ENCODE measurements at regions not wholly inside any gene's neighbourhood (a gene's known extent, or its start where the extent isn't known, plus 50 kb on each side); places are given as distances from the start of the nearest gene placed in this dataset.

- DNase-seq: no peak
Measured at GRCh38 chr15:97126553-97127233, 796.2 kb downstream of the NR2F2 start.

- DNase-seq: no peak
Measured at GRCh38 chr15:97129674-97130073, 799.2 kb downstream of the NR2F2 start.

DNA sequence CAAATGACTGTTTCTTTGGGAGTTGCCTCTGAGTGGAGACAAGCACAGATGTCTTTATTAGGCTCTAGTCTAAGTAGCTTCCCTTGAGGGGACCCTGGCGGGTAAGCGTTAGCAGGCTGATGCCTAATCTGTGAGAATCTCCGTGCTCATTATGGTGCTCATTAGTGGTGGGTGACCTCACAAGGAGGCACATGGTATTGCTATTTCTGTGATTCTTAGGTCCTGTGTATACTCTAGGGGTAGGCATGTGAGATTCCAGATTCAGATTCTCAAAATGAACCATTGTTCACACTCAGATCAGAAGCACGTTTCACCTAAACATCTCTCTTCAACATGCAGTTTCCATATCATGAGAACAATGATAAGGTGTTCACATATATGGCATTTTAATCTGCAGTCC lies 809.7 kb downstream of the NR2F2 start:
- no peak for DNase-seq

DNA sequence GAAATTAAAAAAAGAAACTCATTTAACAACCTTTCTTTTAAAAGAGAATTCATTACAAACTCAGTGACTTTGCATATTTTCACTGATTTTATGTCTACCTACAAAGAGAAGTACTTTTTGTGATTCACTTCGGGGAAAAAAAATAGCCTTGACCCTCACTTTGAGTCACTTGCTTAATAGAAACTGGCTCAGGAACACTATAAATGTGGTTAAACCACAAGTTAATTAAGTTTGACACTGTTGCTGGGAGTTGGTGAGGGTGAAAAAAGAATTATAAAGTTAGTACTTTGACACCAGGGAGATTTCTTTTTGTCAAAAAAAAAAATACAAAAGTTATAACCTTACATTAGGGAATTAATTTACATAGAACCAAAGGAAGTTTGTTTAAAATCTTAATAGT lies 810.9 kb downstream of the NR2F2 start:
- no peak for DNase-seq

- DNase-seq: no peak
Measured at GRCh38 chr15:97141871-97142270, 811.4 kb downstream of the NR2F2 start.

DNA sequence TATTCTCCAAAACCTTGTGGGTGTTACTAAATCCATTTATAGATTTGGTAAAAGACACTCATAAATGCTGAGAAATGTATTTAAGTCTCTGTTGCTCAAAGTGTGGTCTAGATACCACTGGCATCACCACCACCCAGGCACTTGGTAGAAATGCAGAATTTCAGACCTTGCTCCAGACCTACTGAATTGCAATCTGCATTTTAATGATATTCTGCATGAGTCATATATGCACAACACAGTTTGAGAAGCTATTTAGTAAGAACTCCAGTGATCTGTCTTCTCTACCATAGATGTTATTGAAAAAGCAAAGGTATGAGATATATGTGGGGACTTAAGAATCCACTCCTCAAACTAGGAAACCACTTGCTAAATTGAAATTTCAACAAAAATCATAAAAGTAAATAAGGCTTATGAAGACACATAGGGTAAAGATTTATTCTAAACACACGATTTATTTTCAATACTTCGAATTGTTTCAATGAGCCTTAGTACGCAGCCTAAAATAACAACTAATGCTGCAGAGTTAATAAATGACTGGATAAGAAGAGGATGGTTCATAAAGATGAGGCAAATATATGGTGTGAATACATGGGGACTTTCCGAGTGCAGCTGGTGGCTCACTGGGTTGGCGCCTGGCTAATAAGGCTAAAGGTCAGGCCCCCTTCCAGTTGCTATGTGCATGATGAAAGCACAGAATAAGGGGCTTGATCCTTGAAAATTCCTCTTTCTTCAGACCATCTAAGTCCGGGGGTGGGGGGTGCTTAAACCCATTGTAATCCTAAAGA lies 813.3 kb downstream of the NR2F2 start:
- DNase-seq: no peak

GRCh38 chr15:97144377-97144711 lies 813.8 kb downstream of the NR2F2 start:
- DNase-seq: no peak

DNA sequence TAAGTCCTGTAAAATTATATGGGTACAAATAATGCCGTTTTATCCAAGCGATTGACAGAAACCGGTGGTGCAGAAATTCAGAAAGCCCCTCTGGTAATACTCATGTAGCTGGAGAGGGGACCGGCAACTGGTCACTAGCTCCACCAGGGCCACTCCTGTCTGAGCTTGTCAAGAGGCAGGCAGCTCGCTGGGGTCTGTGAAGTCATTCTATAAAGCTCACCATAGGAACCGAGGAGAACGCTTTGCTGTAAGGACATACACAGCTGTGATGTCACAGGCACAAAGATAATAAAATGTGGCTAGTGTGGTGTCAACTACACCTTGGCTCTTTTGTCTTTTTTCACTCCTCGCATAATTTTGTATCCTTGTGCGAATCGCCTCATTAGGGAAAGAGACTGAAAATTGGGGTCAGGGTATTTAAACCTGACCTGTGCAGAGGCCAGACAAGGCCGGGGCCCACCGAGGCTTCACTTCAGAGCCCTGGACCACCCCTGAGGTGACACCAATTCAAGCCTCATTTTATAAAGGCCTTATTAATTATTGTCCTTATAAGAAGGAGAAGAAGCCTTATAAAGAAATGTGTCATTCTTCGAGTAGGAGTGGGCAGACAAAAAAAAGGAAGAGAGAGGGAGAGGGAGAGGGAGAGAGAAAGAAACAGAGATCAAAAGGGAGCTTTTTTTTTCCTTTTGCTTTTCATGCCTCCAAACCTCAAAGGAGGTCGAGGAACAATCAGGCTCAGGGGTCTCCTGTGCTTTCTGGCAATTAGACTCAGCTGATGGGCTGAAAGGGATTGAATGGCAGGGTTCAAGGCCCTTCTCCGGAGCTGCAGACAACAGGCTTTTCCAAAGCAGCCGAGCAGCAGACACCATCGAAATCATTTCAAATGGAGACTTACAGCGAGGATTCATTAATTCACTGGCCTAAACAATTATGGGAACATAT lies 813.3 kb upstream of the ARRDC4 start:
- no peak for DNase-seq

GRCh38 chr15:97153356-97153965 lies 807.0 kb upstream of the ARRDC4 start:
- DNase-seq: no peak

DNA sequence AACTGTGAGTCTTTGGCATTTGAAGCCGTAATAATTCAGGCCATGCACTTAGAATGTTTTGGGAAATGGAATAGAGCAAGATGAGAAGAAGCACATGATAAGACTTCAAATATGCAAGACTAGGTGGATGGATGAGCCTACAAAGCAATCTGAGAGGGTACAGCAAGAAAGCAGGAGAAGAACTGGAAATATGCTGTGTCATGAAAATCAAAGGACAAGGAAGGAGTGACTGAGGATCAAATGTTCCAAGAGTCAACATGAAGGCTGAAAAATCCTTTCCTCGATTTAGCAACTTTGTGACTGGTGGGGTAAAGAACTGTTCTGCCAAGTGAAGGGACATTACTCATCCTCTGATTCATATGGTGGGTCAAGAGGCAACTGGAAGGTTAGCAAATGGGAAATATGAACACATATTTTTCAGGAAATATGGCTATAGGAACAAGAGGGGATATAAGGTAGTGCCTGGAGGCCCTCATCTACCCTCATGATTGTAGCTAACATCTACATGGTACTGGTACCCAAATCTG lies 803.7 kb upstream of the ARRDC4 start:
- no peak for DNase-seq

DNA sequence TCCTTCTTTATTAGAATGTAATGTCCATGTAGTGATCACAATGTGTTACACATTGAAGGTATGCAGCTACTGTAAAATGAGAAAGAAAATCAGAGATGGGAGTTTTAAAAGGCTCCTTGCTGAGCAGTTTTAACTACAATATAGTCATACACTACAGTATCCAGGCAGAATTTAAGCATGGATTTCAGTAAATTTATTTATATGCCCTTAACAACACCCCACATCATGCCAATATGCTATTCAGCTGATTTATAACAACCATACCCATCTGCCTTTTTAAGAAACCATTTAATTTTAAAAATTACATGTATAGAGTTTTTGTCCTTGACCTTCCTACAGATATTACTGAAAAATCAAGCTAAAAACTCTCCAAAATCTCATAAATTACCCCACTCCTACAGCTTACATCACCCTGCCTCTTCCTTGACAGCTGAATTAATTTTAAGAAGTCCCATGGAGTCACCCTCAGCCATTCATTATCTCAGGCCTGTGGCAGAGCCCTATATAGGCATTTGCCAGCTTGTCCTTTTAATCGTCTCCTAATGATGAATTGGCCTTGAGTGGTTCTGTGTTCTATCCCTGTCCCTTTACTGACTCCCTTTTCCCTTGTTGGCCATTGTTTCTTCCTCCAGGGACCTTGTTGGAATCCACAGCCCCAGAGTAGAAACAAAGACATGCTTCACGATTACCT lies 797.6 kb upstream of the ARRDC4 start:
- DNase-seq: no peak

DNA sequence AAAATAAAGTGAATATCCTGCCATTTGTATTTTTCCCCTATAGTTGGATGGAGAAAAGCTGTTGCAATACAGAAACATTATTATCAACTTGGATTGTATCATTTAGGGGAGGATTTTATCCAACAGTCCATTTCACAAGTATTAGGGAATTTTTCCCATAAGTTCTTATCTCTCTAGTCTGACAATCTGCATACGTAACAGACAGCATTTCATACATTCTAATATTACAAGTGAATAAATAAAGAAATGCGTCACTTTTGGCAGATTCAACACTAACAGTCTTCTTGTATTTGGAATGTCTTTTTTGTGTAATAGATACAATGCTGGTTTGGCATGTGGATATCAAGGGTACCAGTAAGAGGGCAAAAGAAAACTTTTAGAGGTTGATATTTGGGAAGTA lies 795.3 kb upstream of the ARRDC4 start:
- no peak for DNase-seq

GRCh38 chr15:97168704-97169475 lies 791.6 kb upstream of the ARRDC4 start:
- DNase-seq: no peak

DNA sequence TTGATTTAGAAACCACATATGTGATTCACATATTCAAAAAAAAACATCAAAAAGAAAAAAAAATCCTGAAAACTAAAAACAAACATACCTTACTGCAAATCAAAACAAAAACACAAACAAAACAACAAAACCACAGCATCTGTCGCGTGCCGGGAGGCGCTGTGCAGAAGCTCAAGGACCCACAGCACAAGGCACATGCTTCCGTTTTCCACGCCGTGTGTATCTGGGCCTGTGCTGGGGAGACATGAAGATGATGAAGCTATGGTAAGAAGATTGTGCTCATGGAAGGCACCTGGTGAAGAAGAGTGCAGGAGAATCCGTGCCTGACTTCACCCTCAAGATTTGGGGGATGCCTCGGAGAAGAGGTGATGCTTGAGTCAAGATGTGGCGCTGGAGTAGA lies 788.9 kb upstream of the ARRDC4 start:
- DNase-seq: no peak

GRCh38 chr15:97174886-97175540 lies 785.5 kb upstream of the ARRDC4 start:
- DNase-seq: no peak

GRCh38 chr15:97177151-97177577 lies 783.3 kb upstream of the ARRDC4 start:
- DNase-seq: no peak

DNA sequence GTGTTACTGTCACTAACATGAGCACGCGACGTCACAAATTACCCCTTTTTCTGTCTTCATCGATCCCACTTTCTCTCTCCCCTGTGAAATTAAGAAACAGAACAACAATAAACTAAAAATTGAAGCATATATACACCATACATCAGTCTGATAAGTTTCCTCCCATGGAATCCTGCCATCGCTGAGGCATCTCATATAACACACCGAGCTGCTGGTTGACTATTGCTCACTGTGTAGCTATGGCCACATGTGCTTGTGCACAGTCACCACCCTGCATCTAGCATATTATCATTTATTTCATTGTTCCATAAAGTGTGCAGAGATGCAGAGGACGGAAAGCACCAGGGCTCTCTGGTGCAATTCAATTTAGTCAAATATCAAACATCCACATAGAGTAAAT lies 777.9 kb upstream of the ARRDC4 start:
- no peak for DNase-seq

GRCh38 chr15:97189162-97189780 lies 771.2 kb upstream of the ARRDC4 start:
- no peak for DNase-seq

DNA sequence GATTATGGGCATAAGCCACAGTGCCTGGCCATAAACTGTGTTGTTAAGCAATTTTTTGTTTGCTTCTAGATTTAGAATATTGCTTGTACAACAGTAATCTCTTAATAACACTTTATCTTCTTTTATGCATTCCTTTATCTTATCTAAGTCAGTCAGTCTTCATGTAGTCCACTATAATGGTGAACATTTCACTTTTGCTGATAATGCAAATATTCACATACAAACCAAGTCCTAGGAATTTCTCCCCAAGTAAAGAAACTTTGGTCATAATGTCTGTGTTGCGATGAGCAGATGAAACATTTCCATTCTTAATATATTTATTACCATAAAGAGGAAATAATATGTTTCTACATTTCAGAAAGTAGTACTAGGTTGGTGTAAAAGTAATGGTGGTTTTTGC lies 765.8 kb upstream of the ARRDC4 start:
- no peak for DNase-seq
